Kidney (tissue), 13 donors: ENCODE measurements at regions not wholly inside any gene's neighbourhood (a gene's known extent, or its start where the extent isn't known, plus 50 kb on each side); places are given as distances from the start of the nearest gene placed in this dataset.

Source experiments
- DNase-seq, 5 donors: peaks; one replicate each; pipeline ENCODE4 v3.0.0-alpha.2; 2013 to 2020
- FAIRE-seq: peaks from 2 replicates; lab custom pipeline; 2012; peaks lifted over from hg19 to GRCh38; lab: Jason Lieb, UNC
- H3K27ac ChIP-seq, 2 donors: one replicate each; pipeline ENCODE4 v1.7.0; 2013; ENCODE audit warnings: low read depth in 2 of 2, low read length in 2 of 2, inconsistent platforms in 1 of 2
- H3K27me3 ChIP-seq: one replicate; pipeline ENCODE4 v1.7.1; 2013; ENCODE audit warnings: low read length, inconsistent platforms; ENCODE audit not compliant: control insufficient read depth, insufficient read depth
- H3K36me3 ChIP-seq, 3 donors: one replicate each; pipeline versions ENCODE4 v1.7.0 to v1.7.1; 2013; ENCODE audit warnings: low read length in 3 of 3, control low read depth in 1 of 3, inconsistent platforms in 1 of 3; ENCODE audit not compliant: insufficient read depth in 3 of 3, control insufficient read depth in 2 of 3
- H3K4me1 ChIP-seq, 3 donors: one replicate each; pipeline versions ENCODE4 v1.7.0 to v1.7.1; 2013; ENCODE audit warnings: low read length in 3 of 3, inconsistent platforms in 1 of 3, low read depth in 1 of 3; ENCODE audit not compliant: control insufficient read depth in 2 of 3, insufficient read depth in 2 of 3
- H3K4me3 ChIP-seq, 3 donors: one replicate each; pipeline versions ENCODE4 v1.7.0 to v1.8.1; 2013; ENCODE audit warnings: low read length in 3 of 3, control low read depth in 1 of 3, inconsistent platforms in 1 of 3
- H3K9ac ChIP-seq, 3 donors: one replicate each; pipeline versions ENCODE4 v1.7.0 to v1.7.1; 2013; ENCODE audit warnings: low read length in 3 of 3, control low read depth in 1 of 3, inconsistent platforms in 1 of 3
- H3K9me3 ChIP-seq, 3 donors: one replicate each; pipeline versions ENCODE4 v1.7.0 to v1.7.1; 2013; ENCODE audit warnings: low read length in 3 of 3, control low read depth in 1 of 3, inconsistent platforms in 1 of 3; ENCODE audit not compliant: control insufficient read depth in 2 of 3, insufficient read depth in 1 of 3
- intact Hi-C: fragments of 100-400 bp; cut with DNase I; formaldehyde crosslinking; loops from one replicate; pipeline ENCODE4 v1.11.1; 2022
- TF ChIP-seq, protein P1 (sequence below): IDR thresholded peaks from 3 replicates; pipeline ENCODE4 v1.5.1; 2012; ENCODE audit warnings: mild to moderate bottlenecking, moderate library complexity, borderline replicate concordance; ENCODE audit not compliant: insufficient read depth; ENCODE audit errors: extremely low read depth
- donor health status: control.
- donor health status: control.
- donor health status: control.
- donor health status: control.
- donor health status: control.
- donor health status: DM: yes; HTN: yes; CAD: no.
- donor health status: Normal renal cell carcinoma (clear cell type).

DNA sequence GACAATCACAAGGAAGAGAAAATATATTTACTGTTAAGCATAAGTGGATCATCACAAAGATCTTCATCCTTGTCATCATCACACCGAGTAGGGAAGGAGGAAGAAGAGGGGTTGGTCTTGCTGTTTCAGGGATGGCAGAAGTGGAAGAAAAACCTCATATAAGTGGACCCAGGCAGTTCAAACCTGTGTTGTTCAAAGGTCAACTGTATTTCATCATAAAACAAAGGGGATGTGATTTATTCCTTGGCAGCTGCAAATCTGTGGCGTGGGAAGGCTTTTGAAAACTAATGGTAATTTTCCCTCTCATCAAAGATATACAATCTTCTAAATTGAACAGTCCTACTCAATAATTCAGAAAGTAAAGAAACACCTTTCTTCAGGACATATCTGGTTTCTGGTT lies 129.9 kb upstream of the ABI3BP start:
- H3K4me1 ChIP-seq = no peaks in the 10 kb centered on the region
- H3K27me3 ChIP-seq = no peaks in the 10 kb centered on the region
- intact Hi-C loops = no loop called here
- no peaks in the 10 kb centered on the region for H3K9me3 ChIP-seq
- no peak overlapping the region for H3K9ac ChIP-seq
- DNase-seq (no peak), FAIRE-seq (no peak)
- H3K4me3 ChIP-seq = no peak overlapping the region
- H3K27ac ChIP-seq = no peak overlapping the region
- no peaks in the 10 kb centered on the region for H3K36me3 ChIP-seq
- TF ChIP-seq, protein P1, sequence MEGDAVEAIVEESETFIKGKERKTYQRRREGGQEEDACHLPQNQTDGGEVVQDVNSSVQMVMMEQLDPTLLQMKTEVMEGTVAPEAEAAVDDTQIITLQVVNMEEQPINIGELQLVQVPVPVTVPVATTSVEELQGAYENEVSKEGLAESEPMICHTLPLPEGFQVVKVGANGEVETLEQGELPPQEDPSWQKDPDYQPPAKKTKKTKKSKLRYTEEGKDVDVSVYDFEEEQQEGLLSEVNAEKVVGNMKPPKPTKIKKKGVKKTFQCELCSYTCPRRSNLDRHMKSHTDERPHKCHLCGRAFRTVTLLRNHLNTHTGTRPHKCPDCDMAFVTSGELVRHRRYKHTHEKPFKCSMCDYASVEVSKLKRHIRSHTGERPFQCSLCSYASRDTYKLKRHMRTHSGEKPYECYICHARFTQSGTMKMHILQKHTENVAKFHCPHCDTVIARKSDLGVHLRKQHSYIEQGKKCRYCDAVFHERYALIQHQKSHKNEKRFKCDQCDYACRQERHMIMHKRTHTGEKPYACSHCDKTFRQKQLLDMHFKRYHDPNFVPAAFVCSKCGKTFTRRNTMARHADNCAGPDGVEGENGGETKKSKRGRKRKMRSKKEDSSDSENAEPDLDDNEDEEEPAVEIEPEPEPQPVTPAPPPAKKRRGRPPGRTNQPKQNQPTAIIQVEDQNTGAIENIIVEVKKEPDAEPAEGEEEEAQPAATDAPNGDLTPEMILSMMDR = no peak

DNA sequence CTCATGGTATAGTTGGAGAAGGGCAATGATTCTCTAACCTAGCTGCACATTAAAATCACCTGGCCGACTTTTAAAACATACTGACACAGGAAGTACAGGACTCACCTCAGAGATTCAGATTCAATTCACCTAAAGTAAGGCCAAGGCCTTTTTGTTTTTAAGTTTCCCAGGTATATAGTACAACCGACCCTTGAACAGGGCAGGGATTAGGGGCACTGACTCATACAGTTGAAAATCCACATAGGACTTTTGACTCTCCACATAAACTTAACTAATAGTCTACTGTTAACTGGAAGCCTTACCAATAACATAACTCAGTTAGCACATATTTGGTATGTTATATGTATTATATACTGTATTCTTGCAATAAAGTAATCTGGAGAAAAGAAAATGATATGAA lies 129.5 kb upstream of the ABI3BP start:
- DNase-seq (no peak), FAIRE-seq (no peak)
- TF ChIP-seq, protein P1 = no peak
- H3K4me1 ChIP-seq = no peaks in the 10 kb centered on the region
- H3K9ac ChIP-seq = no peak overlapping the region
- no peaks in the 10 kb centered on the region for H3K36me3 ChIP-seq
- no peak overlapping the region for H3K4me3 ChIP-seq
- intact Hi-C loops = no loop called here
- H3K9me3 ChIP-seq = no peaks in the 10 kb centered on the region
- no peak overlapping the region for H3K27ac ChIP-seq
- no peaks in the 10 kb centered on the region for H3K27me3 ChIP-seq

DNA sequence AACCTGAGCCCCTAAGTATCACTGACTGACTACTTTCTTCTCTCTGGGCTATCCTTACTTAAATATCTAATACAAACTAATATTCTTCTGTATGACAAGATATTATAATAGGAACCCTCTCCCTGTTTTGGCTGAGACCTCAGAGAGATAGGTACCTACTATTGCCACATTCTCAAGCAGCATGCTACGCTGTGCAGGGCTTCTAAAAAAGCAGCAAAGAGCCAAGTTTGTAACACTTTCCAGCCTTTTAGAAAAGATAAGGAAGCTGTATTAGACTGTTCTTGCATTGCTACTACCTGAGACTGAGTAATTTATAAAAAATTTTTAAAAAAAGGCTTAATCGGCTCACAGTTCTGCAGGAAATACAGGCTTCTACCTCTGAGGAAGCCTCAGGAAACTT lies 126.8 kb upstream of the ABI3BP start:
- H3K9me3 ChIP-seq = no peaks in the 10 kb centered on the region
- H3K9ac ChIP-seq = no peak overlapping the region
- no peaks in the 10 kb centered on the region for H3K27me3 ChIP-seq
- intact Hi-C loops = no loop called here
- no peak overlapping the region for H3K27ac ChIP-seq
- no peaks in the 10 kb centered on the region for H3K4me1 ChIP-seq
- no peak overlapping the region for H3K4me3 ChIP-seq
- no peaks in the 10 kb centered on the region for H3K36me3 ChIP-seq
- DNase-seq (no peak), FAIRE-seq (no peak)
- TF ChIP-seq, protein P1 = no peak

DNA sequence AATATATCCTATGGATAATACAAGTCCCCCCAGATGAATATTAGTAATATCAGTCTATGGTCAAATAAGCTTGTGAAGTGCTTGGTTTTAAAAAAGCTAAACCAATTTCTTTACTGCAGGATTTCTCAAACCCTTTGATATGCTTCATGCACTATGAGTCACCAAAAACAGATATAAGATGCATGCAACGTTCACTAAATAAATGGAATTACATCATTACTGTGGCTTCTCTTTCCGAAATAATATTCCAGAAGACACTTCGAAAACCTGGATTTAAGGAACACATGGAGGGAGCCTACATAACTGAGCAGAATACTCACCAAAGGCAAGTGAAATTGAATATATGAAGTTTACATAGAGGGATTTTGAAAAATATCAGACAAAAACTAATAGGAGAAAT lies 126.3 kb upstream of the ABI3BP start:
- H3K27me3 ChIP-seq = no peaks in the 10 kb centered on the region
- intact Hi-C loops = no loop called here
- FAIRE-seq = no peak
- H3K9me3 ChIP-seq = no peaks in the 10 kb centered on the region
- no peaks in the 10 kb centered on the region for H3K4me1 ChIP-seq
- no peak overlapping the region for H3K27ac ChIP-seq
- H3K4me3 ChIP-seq = no peak overlapping the region
- H3K9ac ChIP-seq = no peak overlapping the region
- TF ChIP-seq, protein P1 = no peak
- H3K36me3 ChIP-seq = no peaks in the 10 kb centered on the region
- DNase-seq = no peak
